SK-N-SH (cell line): ENCODE measurements at regions not wholly inside any gene's neighbourhood (a gene's known extent, or its start where the extent isn't known, plus 50 kb on each side); places are given as distances from the start of the nearest gene placed in this dataset.
A peak's percentile ranks its signal among the peaks of the same experiment; 100 is the strongest.

Experiments
- CTCF ChIA-PET: fragments of 300-600, 350-600 bp; formaldehyde crosslinking; extraction: SDS; loops from one replicate; lab custom pipeline; 2021; lab: Yijun Ruan, JAX
- POLR2A ChIA-PET: fragments of 350-600 bp; sonication (Branson Sonifier 250); formaldehyde crosslinking; extraction: SDS; loops from one replicate; lab custom pipeline; 2020; ENCODE audit warnings: antibody characterized with exemption, inconsistent platforms; lab: Yijun Ruan, JAX
- DNase-seq: peaks from one replicate; pipeline ENCODE4 v3.0.0; 2012
- H2AFZ ChIP-seq: fragments of 200-600 bp; sonication (generic); 2 replicates; pipeline ENCODE4 v1.8.1; 2016; ENCODE audit warnings: antibody characterized with exemption, mild to moderate bottlenecking, low read depth
- H3F3A ChIP-seq: fragments of 200-600 bp; sonication (generic); replicated peaks from 2 replicates; pipeline ENCODE3; 2016; ENCODE audit warnings: antibody characterized with exemption, mild to moderate bottlenecking; ENCODE audit not compliant: insufficient read depth
- H3K27ac ChIP-seq, 2 experiments: fragments of 200-500 bp in 1 of 2; fragments of 200-600 bp in 1 of 2; sonication (Bioruptor generic) in 1 of 2; sonication (generic), shearing (Covaris generic) in 1 of 2; 2 replicates each; pipeline versions ENCODE4 v1.5.1 to v1.6.1; 2014 to 2016; ENCODE audit warnings: low read depth in 2 of 2, inconsistent platforms in 1 of 2, low read length in 1 of 2, mild to moderate bottlenecking in 1 of 2, mixed read lengths in 1 of 2
- H3K27me3 ChIP-seq: fragments of 200-600 bp; sonication (generic), shearing (Covaris generic); 2 replicates; pipeline ENCODE4 v1.6.1; 2016; ENCODE audit warnings: mixed run types; ENCODE audit not compliant: insufficient read depth
- H3K36me3 ChIP-seq, 2 experiments: fragments of 200-500 bp in 1 of 2; fragments of 200-600 bp in 1 of 2; sonication (Bioruptor generic) in 1 of 2; sonication (generic) in 1 of 2; replicated peaks in 1 of 2; 2 replicates each; pipeline versions ENCODE3 to v1.5.1; 2014 to 2016; ENCODE audit warnings: low read length in 1 of 2, mild to moderate bottlenecking in 1 of 2; ENCODE audit not compliant: insufficient read depth in 2 of 2, control insufficient read depth in 1 of 2
- H3K4me1 ChIP-seq, 2 experiments: fragments of 200-500 bp in 1 of 2; fragments of 200-600 bp in 1 of 2; sonication (Bioruptor generic) in 1 of 2; sonication (generic), shearing (Covaris generic) in 1 of 2; 2 replicates each; pipeline versions ENCODE4 v1.5.1 to v1.6.1; 2014 to 2016; ENCODE audit warnings: low read depth in 1 of 2, low read length in 1 of 2, mixed run types in 1 of 2; ENCODE audit not compliant: insufficient read depth in 2 of 2, control insufficient read depth in 1 of 2
- H3K4me2 ChIP-seq: fragments of 200-600 bp; sonication (generic), shearing (Covaris generic); 2 replicates; pipeline ENCODE4 v1.6.1; 2017; ENCODE audit warnings: mixed run types
- H3K4me3 ChIP-seq, 2 experiments: fragments of 200-500 bp in 1 of 2; fragments of 200-600 bp in 1 of 2; sonication (Bioruptor generic) in 1 of 2; sonication (generic), shearing (Covaris generic) in 1 of 2; 2 replicates each; pipeline versions ENCODE4 v1.5.1 to v1.8.1; 2014 to 2016; ENCODE audit warnings: low read depth in 2 of 2, inconsistent platforms in 1 of 2, low read length in 1 of 2, mild to moderate bottlenecking in 1 of 2, mixed read lengths in 1 of 2, moderate library complexity in 1 of 2
- H3K79me2 ChIP-seq: fragments of 200-600 bp; sonication (generic); 2 replicates; pipeline ENCODE4 v1.8.1; 2017; ENCODE audit warnings: mild to moderate bottlenecking; ENCODE audit not compliant: insufficient read depth
- H3K9ac ChIP-seq: fragments of 200-600 bp; sonication (generic); 2 replicates; pipeline ENCODE4 v1.6.1; 2017; ENCODE audit warnings: mixed run types
- H3K9me2 ChIP-seq: fragments of 200-600 bp; sonication (generic); 2 replicates; pipeline ENCODE4 v1.6.1; 2017; ENCODE audit warnings: mixed run types
- H3K9me3 ChIP-seq: fragments of 200-600 bp; sonication (generic); 2 replicates; pipeline ENCODE4 v1.6.1; 2017; ENCODE audit warnings: mixed run types, mild to moderate bottlenecking, moderate library complexity
- H4K20me1 ChIP-seq: fragments of 200-600 bp; sonication (generic); 2 replicates; pipeline ENCODE4 v1.6.1; 2017; ENCODE audit warnings: mild to moderate bottlenecking, mixed run types; ENCODE audit not compliant: insufficient read depth
- CHD2 ChIP-seq: fragments of 150-350 bp; IDR thresholded peaks from 2 replicates; pipeline ENCODE4 v1.6.1; 2018; ENCODE audit warnings: low read length; ENCODE audit not compliant: partially characterized antibody
- EP300 ChIP-seq, 2 experiments: IDR thresholded peaks; 2 replicates each; pipeline versions ENCODE4 v1.4.0 to v1.6.1; 2012; ENCODE audit warnings: borderline replicate concordance in 1 of 2, low read depth in 1 of 2, low read length in 1 of 2
- EZH2phosphoT487 ChIP-seq: fragments of 200-600 bp; sonication (generic); IDR thresholded peaks from 2 replicates; pipeline ENCODE4 v1.6.1; 2017; ENCODE audit warnings: low read depth, mixed run types, mild to moderate bottlenecking, antibody characterized with exemption, moderate library complexity, borderline replicate concordance
- FOSL2 ChIP-seq: IDR thresholded peaks from 2 replicates; pipeline ENCODE4 v1.4.0; 2012; ENCODE audit warnings: low read depth, mild to moderate bottlenecking, moderate library complexity, borderline replicate concordance
- FOXJ3 ChIP-seq: sonication (generic); formaldehyde crosslinking; IDR thresholded peaks from 2 replicates; pipeline ENCODE4 v1.5.1; 2020; ENCODE audit warnings: mild to moderate bottlenecking, missing genetic modification reagents
- FOXM1 ChIP-seq: IDR thresholded peaks from 2 replicates; pipeline ENCODE4 v1.4.0; 2012; ENCODE audit warnings: low read depth, mild to moderate bottlenecking
- GATA2 ChIP-seq: sonication (generic); formaldehyde crosslinking; IDR thresholded peaks from 2 replicates; pipeline ENCODE4 v1.5.0; 2020; ENCODE audit warnings: mild to moderate bottlenecking, missing genetic modification reagents
- JUND ChIP-seq: IDR thresholded peaks from 2 replicates; pipeline ENCODE4 v1.4.0; 2012
- MEF2A ChIP-seq: IDR thresholded peaks from 2 replicates; pipeline ENCODE4 v1.4.0; 2012; ENCODE audit warnings: low read depth, borderline replicate concordance
- NRF1 ChIP-seq: IDR thresholded peaks from 2 replicates; pipeline ENCODE4 v1.6.1; 2012; ENCODE audit warnings: low read depth, mild to moderate bottlenecking, low read length
- PBX3 ChIP-seq: IDR thresholded peaks from 2 replicates; pipeline ENCODE4; 2012
- RFX5 ChIP-seq: IDR thresholded peaks from 2 replicates; pipeline ENCODE4 v1.6.1; 2012; ENCODE audit warnings: mild to moderate bottlenecking, improper control_type of control experiment, low read length
- RXRA ChIP-seq: IDR thresholded peaks from 2 replicates; pipeline ENCODE4 v1.4.0; 2012; ENCODE audit warnings: low read depth, mild to moderate bottlenecking, borderline replicate concordance
- SMC3 ChIP-seq: IDR thresholded peaks from 2 replicates; pipeline ENCODE4 v1.6.1; 2012; ENCODE audit warnings: low read depth, low read length, improper control_type of control experiment
- TEAD4 ChIP-seq: IDR thresholded peaks from 2 replicates; pipeline ENCODE4 v1.4.0; 2012; ENCODE audit warnings: mild to moderate bottlenecking, borderline replicate concordance; ENCODE audit not compliant: insufficient read depth
- USF2 ChIP-seq: fragments of 150-350 bp; IDR thresholded peaks from 2 replicates; pipeline ENCODE4 v1.6.1; 2017; ENCODE audit warnings: antibody characterized with exemption, low read length, low read depth, borderline replicate concordance
- YY1 ChIP-seq: IDR thresholded peaks from 2 replicates; pipeline ENCODE4 v1.4.0; 2012; ENCODE audit warnings: low read depth, mild to moderate bottlenecking
- ZBTB33 ChIP-seq: IDR thresholded peaks from 2 replicates; pipeline ENCODE4 v1.4.0; 2012; ENCODE audit warnings: low read depth, borderline replicate concordance
- WGBS: methylation state at CpG from one replicate; pipeline ENCODE4 v1.1.6; 2017; ENCODE audit warnings: low lambda C conversion rate; 5-methylcytosine and 5-hydroxymethylcytosine counted together

- no peak for DNase-seq
- no peaks in the 10 kb centered on the region for H4K20me1 ChIP-seq
- no peak overlapping the region for H3K27ac ChIP-seq
- 46% methylated on average over 1 of the region's 1 CpG for WGBS
- no peaks in the 10 kb centered on the region for H3K79me2 ChIP-seq
- H3K9me2 ChIP-seq, result no peaks in the 10 kb centered on the region
- H3K9ac ChIP-seq, result no peak overlapping the region
- no peaks in the 10 kb centered on the region for H3K4me1 ChIP-seq
- ChIA-PET CTCF (no interaction called here), POLR2A (no interaction called here)
- TF ChIP-seq PBX3, result 0 out of 2 replicates have a peak, but pooled peaks have one; percentile 11
- no peak for TF ChIP-seq JUND
- no peak overlapping the region for H3K4me2 ChIP-seq
- no peaks in the 10 kb centered on the region for H3K9me3 ChIP-seq
- no peaks in the 10 kb centered on the region for H3F3A ChIP-seq
- no peak overlapping the region for H3K4me3 ChIP-seq
- H3K27me3 ChIP-seq, result no peaks in the 10 kb centered on the region
- H2AFZ ChIP-seq, result no peak overlapping the region
- H3K36me3 ChIP-seq, result no peaks in the 10 kb centered on the region
Measured at GRCh38 chr10:35925493-35925892, 283.4 kb upstream of the FZD8 start.

GRCh38 chr10:35924759-35925158, 282.7 kb upstream of the FZD8 start:
- no peak overlapping the region for H3K27ac ChIP-seq
- no peak for TF ChIP-seq EZH2phosphoT487
- TF ChIP-seq USF2, result no peak
- no peak for TF ChIP-seq SMC3
- no peak for TF ChIP-seq ZBTB33
- TF ChIP-seq CHD2, result no peak
- TF ChIP-seq YY1, result no peak
- TF ChIP-seq FOXJ3 (CRISPR knock-in tag), result no peak
- TF ChIP-seq RFX5, result no peak
- no peak for TF ChIP-seq MEF2A
- TF ChIP-seq PBX3, result no peak
- TF ChIP-seq RXRA, result no peak
- TF ChIP-seq NRF1, result no peak
- no peak for TF ChIP-seq FOSL2
- no peak for TF ChIP-seq EP300 (IDR thresholded peaks at IDR 0.05; ENCODE audit: borderline replicate concordance in 1 of 2, low read depth in 1 of 2, low read length in 1 of 2)
- TF ChIP-seq TEAD4, result no peak
- TF ChIP-seq GATA2 (CRISPR knock-in tag), result no peak
- TF ChIP-seq FOXM1, result no peak
- TF ChIP-seq, all 33 proteins: peak for 0
- Histone ChIP-seq H3K36me3 (no peaks in the 10 kb centered on the region), H3F3A (no peaks in the 10 kb centered on the region), H3K79me2 (no peaks in the 10 kb centered on the region), H3K9ac (no peak overlapping the region), H3K27me3 (no peaks in the 10 kb centered on the region), H3K4me2 (no peak overlapping the region), H2AFZ (0 out of 2 replicates have a peak overlapping the region, but pooled peaks have one; percentile 48), H3K4me1 (no peaks in the 10 kb centered on the region), H4K20me1 (no peaks in the 10 kb centered on the region), H3K9me3 (no peaks in the 10 kb centered on the region), H3K4me3 (no peak overlapping the region), H3K9me2 (no peaks in the 10 kb centered on the region)
- 94% methylated on average over 1 of the region's 1 CpG for WGBS
- ChIA-PET POLR2A (no interaction called here), CTCF (interaction anchor here (0.6 kb wide), 1 partner anchor 15 kb away, joined by 3 read pairs; no protein-coding TSS in a partner anchor)
- DNase-seq, result no peak
